ENCODE measurements at regions not wholly inside any gene's neighbourhood (a gene's known extent, or its start where the extent isn't known, plus 50 kb on each side); places are given as distances from the start of the nearest gene placed in this dataset.

GRCh38 chr22:49500942-49501395 lies 326.7 kb downstream of the BRD1 start:
- TF ChIP-seq CTCF (IDR thresholded peaks at IDR 0.05) (no peak), EZH2 (IDR thresholded peaks at IDR 0.05; ENCODE audit: borderline replicate concordance, insufficient read depth, low read depth, low read length, poor library complexity, severe bottlenecking) (no peak)
